Loucy (cell line): ENCODE measurements at regions not wholly inside any gene's neighbourhood (a gene's known extent, or its start where the extent isn't known, plus 50 kb on each side); places are given as distances from the start of the nearest gene placed in this dataset.

Experiments used
- H2AFZ ChIP-seq: fragments of 200-600 bp; sonication (generic); 2 replicates; pipeline ENCODE4 v1.6.0; 2016; ENCODE audit warnings: antibody characterized with exemption, mild to moderate bottlenecking, low read length, moderate library complexity
- H3F3A ChIP-seq: fragments of 200-600 bp; 2 replicates; pipeline ENCODE4 v1.6.0; 2016; ENCODE audit warnings: antibody characterized with exemption, low read depth, mild to moderate bottlenecking
- H3K27me3 ChIP-seq: fragments of 200-600 bp; sonication (generic); 2 replicates; pipeline ENCODE4 v1.6.1; 2014; ENCODE audit warnings: low read length, mild to moderate bottlenecking; ENCODE audit not compliant: insufficient read depth, poor library complexity, severe bottlenecking
- H3K36me3 ChIP-seq: fragments of 200-600 bp; sonication (generic); 2 replicates; pipeline ENCODE4 v1.6.1; 2016; ENCODE audit warnings: low read length; ENCODE audit not compliant: insufficient read depth
- H3K4me1 ChIP-seq: fragments of 200-600 bp; sonication (generic); 2 replicates; pipeline ENCODE4 v1.5.1; 2014; ENCODE audit warnings: low read length, mild to moderate bottlenecking; ENCODE audit not compliant: insufficient read depth, poor library complexity, severe bottlenecking
- H3K4me2 ChIP-seq: fragments of 200-600 bp; sonication (generic); 2 replicates; pipeline ENCODE4 v1.6.0; 2014; ENCODE audit warnings: antibody characterized with exemption, low read length, low read depth, mild to moderate bottlenecking; ENCODE audit not compliant: poor library complexity, severe bottlenecking
- H3K4me3 ChIP-seq: fragments of 200-600 bp; sonication (generic); 2 replicates; pipeline ENCODE4 v1.5.1; 2014; ENCODE audit warnings: low read length, mild to moderate bottlenecking, mixed read lengths; ENCODE audit not compliant: poor library complexity, severe bottlenecking
- H3K79me2 ChIP-seq: fragments of 200-600 bp; sonication (generic); 2 replicates; pipeline ENCODE4 v1.6.1; 2014; ENCODE audit warnings: low read length; ENCODE audit not compliant: insufficient read depth
- H3K9ac ChIP-seq: fragments of 200-600 bp; sonication (generic); 2 replicates; pipeline ENCODE4 v1.6.0; 2014; ENCODE audit warnings: mild to moderate bottlenecking, low read depth, low read length, moderate library complexity; ENCODE audit not compliant: poor library complexity, severe bottlenecking
- H3K9me2 ChIP-seq: fragments of 200-600 bp; sonication (generic); replicated peaks from 2 replicates; pipeline ENCODE4 v1.6.1; 2016; ENCODE audit warnings: low read depth, low read length, mixed read lengths
- H3K9me3 ChIP-seq: fragments of 200-600 bp; sonication (generic); 2 replicates; pipeline ENCODE4 v1.6.1; 2014; ENCODE audit warnings: mild to moderate bottlenecking, antibody characterized with exemption, low read length, low read depth; ENCODE audit not compliant: insufficient read depth
- H4K20me1 ChIP-seq: fragments of 200-600 bp; sonication (generic); 2 replicates; pipeline ENCODE4 v1.6.0; 2014; ENCODE audit warnings: antibody characterized with exemption, low read length, mild to moderate bottlenecking; ENCODE audit not compliant: insufficient read depth, poor library complexity, severe bottlenecking
- CTCF ChIP-seq: fragments of 200-600 bp; sonication (generic); conservative IDR thresholded peaks from 2 replicates; pipeline ENCODE4 v1.5.1; 2014; ENCODE audit warnings: mild to moderate bottlenecking, antibody characterized with exemption, low read length
- EZH2phosphoT487 ChIP-seq: fragments of 200-600 bp; IDR thresholded peaks from 2 replicates; pipeline ENCODE4 v1.6.1; 2018; ENCODE audit warnings: antibody characterized with exemption, mild to moderate bottlenecking, moderate library complexity, borderline replicate concordance

DNA sequence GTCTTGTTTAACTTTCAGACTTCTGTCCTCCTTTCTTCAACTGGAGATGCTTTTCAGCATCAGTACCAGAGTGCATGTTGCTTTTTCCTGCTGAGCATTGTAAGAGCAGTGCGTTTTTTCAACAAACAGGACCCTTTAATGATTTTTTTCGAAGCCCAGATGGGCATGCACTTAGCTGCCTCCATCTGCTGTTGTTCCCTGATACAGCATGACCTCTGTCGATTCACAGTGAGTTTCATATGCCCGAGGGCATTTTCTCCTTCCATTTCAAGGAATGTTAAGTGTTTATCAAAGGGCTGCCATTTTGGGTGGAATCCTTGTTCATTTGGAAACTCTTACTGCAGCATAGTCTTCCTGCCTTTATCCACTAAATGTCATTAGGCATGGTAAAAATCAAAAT lies 428.6 kb downstream of the DTHD1 start:
- no peaks in the 10 kb centered on the region for H3K27me3 ChIP-seq

DNA sequence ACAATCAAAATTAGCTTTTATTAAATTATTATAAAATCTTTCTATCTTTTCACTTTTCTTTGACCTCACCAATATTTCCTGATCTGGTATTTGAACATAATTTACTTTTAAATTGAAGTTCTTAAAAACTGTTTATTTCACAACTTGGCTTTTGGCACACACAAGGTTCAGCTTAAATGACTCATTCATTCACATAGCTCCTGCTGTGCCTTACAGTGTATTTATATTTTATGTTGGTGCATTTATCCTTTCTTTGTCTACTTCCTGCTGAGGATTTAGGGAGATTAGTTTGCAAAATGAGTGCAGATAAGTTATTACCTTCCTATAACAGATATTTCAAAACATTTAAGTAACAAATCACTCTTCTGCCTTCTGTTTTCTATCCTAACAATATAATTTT lies 430.6 kb downstream of the DTHD1 start:
- H3K36me3 ChIP-seq, result no peaks in the 10 kb centered on the region
- no peaks in the 10 kb centered on the region for H3K9me2 ChIP-seq
- H2AFZ ChIP-seq, result no peak overlapping the region
- no peaks in the 10 kb centered on the region for H3F3A ChIP-seq
- H4K20me1 ChIP-seq, result no peaks in the 10 kb centered on the region
- no peaks in the 10 kb centered on the region for H3K27me3 ChIP-seq
- H3K9me3 ChIP-seq, result no peaks in the 10 kb centered on the region
- H3K79me2 ChIP-seq, result no peaks in the 10 kb centered on the region
- no peak overlapping the region for H3K9ac ChIP-seq
- TF ChIP-seq EZH2phosphoT487 (no peak), CTCF (no peak)
- no peak overlapping the region for H3K4me3 ChIP-seq
- no peaks in the 10 kb centered on the region for H3K4me1 ChIP-seq
- no peak overlapping the region for H3K4me2 ChIP-seq

More for the DNA sequence above, 428.6 kb downstream of the DTHD1 start:
- Histone ChIP-seq H3K36me3 (no peaks in the 10 kb centered on the region), H3K4me2 (no peak overlapping the region), H3K4me1 (no peaks in the 10 kb centered on the region), H4K20me1 (no peaks in the 10 kb centered on the region), H3F3A (no peaks in the 10 kb centered on the region), H3K9me3 (no peaks in the 10 kb centered on the region), H3K79me2 (no peaks in the 10 kb centered on the region), H3K9me2 (no peaks in the 10 kb centered on the region), H3K9ac (no peak overlapping the region), H2AFZ (no peak overlapping the region), H3K4me3 (no peak overlapping the region)
- TF ChIP-seq EZH2phosphoT487, result no peak
- TF ChIP-seq CTCF, result no peak

DNA sequence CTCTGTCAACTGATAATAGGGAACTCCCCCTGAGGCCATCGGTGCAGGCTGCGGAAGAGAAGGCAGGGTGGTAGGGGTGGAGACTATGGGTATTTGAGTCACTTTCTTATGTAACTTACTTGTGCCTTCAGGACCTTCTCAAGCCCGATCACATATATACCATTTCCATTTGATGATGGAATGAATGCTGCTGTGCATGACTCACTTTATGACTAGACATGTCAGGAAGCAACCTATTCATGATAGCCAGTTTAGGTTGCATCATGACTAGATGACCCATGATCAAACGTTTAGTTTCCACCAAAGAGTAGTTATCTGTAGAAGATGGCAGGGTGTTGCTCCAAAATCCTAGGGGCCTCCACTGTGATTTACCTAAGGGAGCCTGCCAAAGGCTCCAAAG lies 435.5 kb downstream of the DTHD1 start:
- no peaks in the 10 kb centered on the region for H3K9me3 ChIP-seq
- H3K9ac ChIP-seq, result no peak overlapping the region
- no peak overlapping the region for H3K4me3 ChIP-seq
- no peaks in the 10 kb centered on the region for H3F3A ChIP-seq
- no peaks in the 10 kb centered on the region for H3K9me2 ChIP-seq
- no peaks in the 10 kb centered on the region for H3K36me3 ChIP-seq
- no peak overlapping the region for H2AFZ ChIP-seq
- TF ChIP-seq CTCF, result no peak
- TF ChIP-seq EZH2phosphoT487, result no peak
- no peaks in the 10 kb centered on the region for H4K20me1 ChIP-seq
- H3K27me3 ChIP-seq, result no peaks in the 10 kb centered on the region
- H3K4me1 ChIP-seq, result no peaks in the 10 kb centered on the region
- H3K4me2 ChIP-seq, result no peak overlapping the region
- no peaks in the 10 kb centered on the region for H3K79me2 ChIP-seq
